Erythroblast (primary cell): ENCODE measurements at regions not wholly inside any gene's neighbourhood (a gene's known extent, or its start where the extent isn't known, plus 50 kb on each side); places are given as distances from the start of the nearest gene placed in this dataset.

Experiments used
- GATA1 ChIP-seq: IDR thresholded peaks from 2 replicates; pipeline ENCODE4 v1.6.1; 2011; ENCODE audit warnings: low read depth, mild to moderate bottlenecking, control low read depth, low read length, moderate library complexity
- POLR2A ChIP-seq: IDR thresholded peaks from 2 replicates; pipeline ENCODE4 v1.6.1; 2011; ENCODE audit warnings: mild to moderate bottlenecking, low read length

DNA sequence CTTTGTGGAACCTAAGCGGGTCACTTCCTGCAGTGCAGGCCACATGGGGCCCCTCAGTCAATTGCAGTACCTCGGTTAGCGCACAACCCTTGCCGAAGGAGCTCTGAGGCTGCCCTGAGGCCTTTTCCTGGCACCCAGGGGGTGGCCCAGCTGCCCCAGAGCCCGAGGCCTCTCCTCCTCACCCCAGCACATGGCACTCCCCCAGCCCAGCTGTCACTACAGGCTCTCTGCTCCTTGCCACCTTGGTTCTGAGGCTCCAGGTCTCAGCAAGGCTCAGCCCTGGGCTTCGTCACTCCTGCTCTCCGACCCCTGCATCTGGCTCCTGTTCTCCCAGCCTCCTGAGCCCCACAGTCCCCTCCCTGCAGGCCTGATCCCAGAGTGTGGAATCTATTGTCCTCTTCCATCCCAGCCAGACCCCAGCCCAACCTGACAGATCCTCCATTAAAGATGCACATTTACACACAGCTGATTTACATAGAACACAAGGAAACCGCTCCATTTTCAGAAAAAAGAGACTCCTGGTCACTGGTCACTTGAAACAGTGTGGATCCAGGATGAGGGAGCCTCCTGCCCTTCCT is 192.8 kb upstream of the POU3F1 start:
- TF ChIP-seq POLR2A: no peak
- TF ChIP-seq GATA1: no peak
